ENCODE measurements at regions not wholly inside any gene's neighbourhood (a gene's known extent, or its start where the extent isn't known, plus 50 kb on each side); places are given as distances from the start of the nearest gene placed in this dataset.

DNA sequence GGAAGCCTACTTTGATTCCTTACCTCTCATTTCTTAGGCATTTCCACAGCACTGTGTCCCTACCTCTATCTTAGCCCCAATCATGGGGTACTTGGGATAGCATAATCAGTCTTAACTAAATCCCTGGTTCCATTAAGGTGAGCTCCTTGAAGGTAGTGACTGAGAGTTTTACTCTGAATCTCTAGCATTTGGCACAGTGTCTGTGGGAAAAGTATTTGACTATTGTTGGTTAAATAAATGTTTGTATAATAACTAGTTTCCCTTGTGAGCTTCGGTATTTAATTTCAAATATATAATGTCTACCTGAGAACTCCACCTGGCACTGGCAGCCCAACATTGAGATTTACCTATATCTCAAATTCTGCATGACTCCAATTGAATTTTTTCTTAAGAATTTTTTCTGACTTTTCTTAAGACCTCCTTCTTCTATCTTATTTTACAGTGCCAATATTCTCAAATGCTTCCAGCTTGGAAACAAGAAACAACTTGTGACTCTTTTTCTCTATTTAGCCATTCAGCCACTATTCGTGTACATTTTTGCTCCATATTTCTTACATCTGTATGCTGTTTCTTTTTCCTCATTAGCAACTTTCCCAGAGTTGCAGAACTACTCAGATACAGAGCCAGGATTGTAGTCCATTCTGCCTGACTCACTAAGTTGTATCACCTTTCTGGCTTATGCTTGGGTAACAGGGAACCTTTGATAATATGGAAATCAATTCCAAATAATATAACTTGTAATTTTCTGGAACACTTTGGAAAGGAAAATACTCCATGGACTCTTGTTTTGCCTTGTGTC lies 214.0 kb upstream of the NT5C1B start:
- DNase-seq = no peak

DNA sequence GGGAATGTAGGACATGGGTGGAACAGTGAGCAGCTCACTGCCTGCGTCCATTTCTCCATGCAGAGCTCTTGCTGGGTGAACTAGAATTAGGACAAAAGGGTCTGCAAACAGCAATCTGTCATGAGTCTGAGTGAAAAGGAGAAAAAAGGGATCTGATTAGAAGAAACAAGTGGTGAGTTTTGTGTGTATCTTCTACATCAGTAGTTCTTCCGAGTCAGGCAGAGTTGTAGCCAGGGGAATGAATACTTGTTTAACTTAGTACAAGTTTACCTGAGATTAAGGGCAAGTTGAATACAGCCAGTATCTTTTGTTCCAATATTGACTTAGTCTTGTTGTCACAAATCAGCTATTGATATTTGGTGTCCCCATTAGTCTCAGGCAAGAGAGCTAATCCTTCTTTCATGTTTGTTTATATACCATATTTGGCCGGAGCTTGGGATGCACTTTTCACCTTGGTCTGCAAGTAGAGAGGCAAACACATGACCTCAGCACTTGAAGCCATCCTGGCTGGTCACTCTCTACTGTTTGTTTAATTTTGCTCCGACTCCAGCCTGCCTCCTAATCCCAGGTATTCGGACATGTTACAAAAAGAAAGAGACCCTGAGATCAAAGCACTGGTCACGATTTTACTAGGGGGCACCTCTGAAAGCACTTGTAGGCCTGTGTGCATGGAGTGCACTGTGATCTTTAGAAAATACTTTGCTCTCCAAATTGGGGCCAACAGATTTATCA lies 211.0 kb upstream of the NT5C1B start:
- no peak for DNase-seq

DNA sequence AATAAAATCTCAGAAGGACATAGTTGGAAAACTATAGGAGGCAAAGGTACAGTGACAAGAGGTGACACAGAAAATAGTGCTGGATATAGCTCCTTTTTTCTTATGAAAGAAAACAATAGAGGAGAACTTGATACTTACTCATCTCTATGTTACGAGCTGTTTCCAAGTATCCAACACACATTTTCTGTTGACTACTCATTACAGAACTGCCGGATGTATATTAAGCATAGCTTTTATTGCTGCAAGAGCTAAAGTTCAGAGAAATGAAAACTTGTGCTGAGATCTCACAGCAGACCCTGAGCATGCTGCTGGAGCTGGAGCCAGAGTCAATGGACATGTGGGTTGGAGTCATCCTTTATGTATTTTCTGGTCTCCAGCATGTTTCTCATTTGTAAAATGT lies 210.0 kb upstream of the NT5C1B start:
- no peak for DNase-seq

DNA sequence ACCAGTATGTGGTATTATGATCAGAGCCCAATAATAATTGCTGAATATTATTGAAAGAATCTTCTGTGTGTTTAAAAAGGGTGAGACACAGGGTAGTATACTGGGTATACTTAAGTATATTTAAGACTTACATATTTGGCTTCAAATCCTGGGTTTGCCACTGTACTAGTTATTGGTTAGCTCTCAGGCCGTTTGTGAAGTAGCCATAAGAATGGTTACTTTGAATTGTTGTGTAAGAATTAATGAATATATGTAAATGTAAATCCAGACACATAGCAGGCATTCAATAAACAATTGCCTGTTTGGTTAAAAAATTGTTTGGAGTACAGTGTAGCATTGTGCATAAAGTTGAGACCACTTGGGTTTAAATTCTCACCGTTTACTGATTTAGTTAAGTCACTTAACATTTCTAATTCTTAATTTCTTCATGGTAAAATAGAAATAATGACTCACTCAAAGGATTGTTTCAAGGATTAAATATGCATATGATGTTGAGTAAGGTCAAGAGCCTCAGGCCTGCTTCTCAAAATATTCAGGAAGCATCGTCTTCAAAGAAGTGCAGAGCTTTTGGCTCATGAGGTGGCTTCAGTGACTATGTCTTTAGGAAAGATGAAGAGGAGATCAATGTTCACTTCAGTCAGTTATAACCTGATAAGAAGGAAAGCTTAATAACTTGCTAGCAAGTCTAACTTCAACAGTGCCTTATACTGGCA lies 207.9 kb upstream of the NT5C1B start:
- DNase-seq = no peak

DNA sequence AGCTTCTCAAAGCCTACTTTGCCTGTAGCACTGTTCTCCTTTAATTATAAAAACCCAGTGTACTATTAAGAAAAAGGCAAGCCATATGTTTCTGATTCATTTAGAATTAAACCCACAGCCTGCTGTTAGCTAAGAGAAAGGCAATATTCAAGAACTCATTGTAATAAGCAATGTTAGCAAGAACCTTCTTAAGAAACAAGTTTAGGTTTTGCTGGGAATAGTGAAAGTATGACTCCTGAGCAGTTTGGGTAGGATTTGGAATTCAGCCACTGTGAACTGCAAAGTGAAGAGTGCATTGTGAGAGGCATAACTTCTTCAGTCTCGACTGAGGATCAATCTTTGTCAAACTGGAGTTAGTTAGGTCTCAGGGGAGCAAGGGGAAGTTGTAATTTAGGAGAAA lies 206.5 kb upstream of the NT5C1B start:
- no peak for DNase-seq

DNA sequence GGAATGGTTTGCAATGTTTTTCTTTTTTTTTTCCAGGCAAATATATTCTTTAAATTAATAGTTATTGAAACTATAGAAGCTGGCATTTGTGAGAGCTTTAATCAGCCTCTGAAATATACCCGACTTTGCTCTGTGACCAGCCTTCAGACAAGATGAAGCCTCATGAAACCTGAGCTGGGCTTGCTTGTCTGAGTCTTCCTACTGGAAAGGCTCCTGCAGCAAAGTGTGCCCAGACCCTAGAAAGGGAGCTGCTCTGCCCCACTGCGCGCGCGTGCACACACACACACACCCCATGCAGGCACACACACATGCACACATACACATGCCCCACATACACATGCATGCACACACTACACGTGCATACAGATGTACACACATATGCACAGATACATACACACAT lies 203.3 kb upstream of the NT5C1B start:
- DNase-seq = no peak

DNA sequence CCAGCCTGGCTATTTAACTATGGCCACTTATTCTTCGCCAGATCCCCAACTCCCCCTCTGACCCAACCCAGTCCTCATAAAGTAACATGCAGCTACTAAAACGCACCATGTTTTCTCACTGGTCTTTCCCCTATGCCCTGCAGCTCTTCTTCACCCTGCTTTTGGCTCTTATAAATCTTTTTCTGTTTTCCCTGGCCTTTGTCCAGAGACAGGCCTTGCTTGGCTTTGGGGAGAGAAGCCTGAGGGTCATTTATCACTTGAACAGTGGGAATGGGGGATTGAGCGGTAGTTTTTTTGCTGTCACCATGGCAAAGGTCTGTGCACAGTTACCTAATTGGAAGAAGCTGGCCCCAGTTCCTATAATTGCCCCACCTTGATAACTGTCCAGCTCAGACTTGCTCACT lies 202.9 kb upstream of the NT5C1B start:
- DNase-seq = no peak

DNA sequence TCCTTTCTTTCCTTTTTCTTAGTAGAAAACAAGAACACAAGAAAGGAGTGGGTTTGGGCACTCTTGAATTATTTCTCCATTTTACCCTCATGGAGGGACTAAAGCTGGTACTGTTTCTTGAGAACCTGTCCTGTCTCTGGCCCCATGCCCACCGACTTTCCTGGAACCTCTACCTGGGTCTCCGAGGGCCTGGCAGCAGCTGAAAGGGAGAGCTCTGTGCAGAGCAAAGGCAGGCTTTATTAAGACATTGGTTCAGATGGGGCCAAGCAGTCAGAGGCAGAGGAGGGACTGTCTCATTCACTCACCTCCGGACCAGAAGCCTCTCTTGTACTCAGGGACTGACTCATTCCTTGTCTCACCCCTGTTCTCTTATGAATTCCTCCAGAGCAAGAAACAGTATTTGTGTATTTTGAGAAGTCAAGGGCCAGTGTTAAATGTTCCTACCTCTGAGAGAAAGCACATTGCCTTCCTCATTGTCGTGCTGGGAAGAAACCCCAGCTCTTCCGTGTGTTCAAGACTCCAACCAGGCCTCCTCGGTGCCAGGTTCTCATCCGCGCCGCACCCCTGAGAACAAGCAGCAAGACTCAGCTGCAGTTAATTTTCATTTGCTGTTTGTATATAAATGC lies 201.9 kb upstream of the NT5C1B start:
- no peak for DNase-seq

DNA sequence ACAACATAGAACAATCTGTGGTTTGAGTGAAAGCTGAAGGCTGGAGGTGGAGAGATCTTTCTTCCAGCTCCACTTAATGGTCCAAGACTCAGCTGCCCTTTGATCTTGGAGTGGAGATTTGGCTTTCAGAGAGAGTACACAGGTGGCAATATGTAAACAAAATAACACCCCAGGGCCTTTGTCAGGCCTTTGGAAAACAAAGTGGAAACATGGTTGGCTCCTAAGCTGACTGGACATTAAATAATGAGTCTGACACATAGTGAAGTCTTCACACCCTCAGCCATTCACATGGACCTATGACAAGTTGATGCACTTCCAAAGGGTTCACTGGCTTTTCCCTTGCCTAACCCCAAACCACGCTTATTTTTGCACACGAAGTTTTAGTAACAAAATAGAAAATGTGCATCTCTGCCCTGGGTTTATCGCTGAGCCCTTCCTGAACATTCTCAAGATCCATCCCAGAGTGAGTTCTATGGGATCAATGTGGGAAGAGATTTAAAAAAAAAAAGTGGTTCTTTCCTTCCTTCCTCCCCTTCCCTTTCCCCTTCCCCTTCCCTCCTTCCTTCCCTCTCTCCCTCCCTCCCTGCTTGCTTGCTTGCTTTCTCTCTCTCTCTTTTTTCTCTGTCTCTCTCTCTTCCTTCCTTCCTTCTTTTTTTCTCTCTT lies 201.3 kb upstream of the NT5C1B start:
- DNase-seq = no peak

DNA sequence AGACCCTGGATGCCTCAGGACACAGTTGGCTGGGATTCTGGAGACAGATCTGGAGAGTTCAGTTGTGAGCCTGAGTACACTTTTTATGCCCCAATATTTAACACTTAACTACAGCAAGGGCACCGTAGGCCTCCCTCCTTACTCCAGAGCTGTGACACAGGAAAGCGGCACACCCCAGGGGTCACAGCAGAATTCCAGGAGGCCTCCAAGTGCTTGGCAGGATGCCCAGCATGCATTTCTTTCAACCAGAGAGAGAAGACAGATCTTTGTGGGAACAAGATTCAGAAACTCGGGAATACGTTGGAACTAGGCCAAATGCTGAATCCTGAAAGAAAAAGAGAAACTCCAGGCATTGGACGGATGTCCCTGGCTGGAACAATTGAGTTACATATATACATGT lies 199.2 kb upstream of the NT5C1B start:
- DNase-seq = no peak

DNA sequence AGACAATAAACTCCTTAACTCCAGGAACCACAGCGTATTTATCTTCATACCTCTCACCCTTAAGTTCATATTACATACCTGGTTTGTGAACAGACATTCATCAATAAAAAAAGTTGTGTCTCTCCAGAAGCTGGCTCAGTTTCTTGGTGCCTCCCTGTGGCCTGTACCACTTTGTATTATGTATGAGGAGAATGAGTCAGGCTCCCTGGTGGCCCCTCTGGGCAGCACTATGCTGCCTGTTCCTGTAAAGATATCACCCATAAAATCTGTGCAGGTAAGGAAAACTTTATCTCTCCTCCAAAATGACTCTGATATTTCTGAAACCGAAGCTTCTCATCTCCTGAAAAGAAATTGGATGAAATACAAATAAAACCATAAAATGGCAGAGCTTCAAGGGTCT lies 198.4 kb upstream of the NT5C1B start:
- DNase-seq = no peak

DNA sequence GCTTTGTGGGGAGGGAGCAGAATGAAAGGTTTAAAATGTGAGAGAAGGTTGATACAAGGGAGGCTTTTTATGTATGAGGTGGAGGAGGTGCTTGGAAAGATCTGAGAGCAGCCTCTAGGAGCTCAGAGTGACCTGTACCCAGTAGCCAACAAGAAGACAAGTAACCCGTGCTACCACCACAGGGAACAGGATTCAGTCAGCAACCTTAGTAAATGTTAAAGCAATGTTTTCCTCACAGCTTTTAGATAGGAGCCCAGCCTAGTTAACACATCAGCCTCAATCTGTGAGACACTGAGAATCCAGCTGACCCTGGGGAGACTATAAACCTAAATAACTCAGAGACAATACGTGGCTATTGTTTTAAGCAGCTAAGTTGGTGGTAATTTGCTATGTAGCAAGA lies 194.9 kb upstream of the NT5C1B start:
- DNase-seq = no peak

DNA sequence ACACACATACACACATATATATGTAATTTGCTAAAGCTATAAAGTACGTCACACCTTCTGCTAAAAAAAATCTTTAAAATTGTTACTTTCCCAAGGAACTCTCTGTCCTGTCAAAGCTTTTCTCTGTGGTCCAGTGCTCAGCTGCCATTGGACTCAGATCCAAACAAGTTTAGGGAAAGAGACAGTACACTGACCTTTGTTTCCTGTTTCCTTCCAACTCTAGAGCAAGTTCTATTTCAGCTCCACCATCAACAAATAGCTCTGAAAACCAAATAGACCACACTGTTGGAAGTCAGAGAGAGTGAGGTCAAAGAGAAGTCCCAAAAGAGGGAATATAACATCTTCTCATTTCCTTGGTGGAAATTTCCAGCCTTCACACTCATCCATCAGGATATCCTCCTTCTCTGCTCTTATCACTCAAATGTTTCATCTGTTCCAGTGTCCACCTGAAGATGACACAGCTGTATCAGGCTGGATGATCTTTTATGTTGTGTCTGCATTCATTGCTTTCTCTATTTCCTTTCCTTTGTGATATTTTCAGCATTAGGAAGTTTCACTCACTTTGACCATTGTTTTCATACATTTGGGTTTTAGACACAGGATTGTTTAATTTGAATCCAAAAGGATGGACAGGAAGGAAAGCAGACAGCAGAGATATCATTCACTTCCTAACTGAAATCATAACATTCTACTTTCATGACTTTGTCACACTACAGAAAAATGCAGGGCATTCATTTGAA lies 192.3 kb upstream of the NT5C1B start:
- no peak for DNase-seq

DNA sequence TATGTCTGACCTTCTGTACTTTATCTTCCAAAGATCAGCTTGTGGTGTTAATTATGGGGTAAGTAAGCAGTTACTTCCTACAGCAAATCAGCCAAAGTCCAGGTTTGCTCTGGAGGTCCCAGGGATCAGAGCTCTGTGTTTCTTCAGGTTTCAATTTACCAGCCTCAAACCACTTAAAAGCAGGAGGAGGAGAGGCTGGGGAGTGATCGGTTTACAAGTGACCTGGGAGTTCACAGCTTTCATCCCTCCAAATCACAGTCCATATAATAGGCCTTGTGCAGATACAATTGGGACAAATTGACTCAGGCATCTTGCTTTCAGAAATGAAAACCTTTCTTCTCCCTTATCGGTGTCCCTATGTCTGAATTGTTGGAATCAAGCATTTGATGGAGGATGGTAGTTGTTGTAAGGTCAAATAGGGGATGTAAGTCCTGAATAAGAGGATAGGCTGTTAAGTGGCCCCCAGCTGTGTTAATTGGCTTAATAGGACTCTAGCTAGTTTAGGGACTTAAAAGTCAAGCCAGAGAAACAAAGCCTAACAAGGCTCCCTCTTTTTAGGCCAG lies 188.0 kb upstream of the NT5C1B start:
- no peak for DNase-seq

DNA sequence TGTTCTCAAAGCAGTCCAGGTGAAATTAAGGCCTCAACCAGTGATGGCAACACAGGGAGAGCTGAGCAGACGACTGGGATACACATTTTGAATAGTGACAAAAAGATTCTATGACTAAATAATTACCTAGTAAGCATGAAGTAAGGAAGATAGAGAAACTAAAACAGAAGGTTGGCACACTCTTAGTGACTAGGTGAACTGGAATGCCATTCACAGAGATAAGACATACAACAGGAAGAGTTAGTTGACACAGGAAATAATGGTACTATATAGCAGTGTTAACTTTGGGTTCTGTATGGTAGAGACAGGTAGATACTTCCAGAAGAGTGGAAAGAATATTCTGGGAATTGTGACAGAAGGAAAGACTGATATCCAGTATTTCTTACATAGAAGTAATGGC lies 181.8 kb upstream of the NT5C1B start:
- DNase-seq = no peak

DNA sequence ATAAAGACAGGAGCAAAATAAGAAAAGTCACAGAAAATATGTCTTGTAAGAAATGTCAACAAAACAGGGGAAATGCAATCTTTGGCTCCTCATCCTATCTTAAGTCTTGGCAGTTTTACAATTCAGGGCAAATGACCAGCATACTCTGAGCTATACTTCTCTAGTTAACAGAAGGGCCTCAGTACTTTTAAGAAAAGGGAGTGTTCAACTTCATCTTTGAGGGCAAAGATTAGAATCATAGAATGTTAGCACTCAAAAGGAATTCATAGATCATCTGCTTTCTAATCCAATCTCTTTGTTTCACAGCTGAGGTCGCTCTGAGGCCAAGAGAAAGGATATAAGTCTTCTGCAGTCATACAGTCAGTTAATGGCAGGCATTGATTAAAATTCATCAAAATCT lies 174.0 kb upstream of the NT5C1B start:
- no peak for DNase-seq

DNA sequence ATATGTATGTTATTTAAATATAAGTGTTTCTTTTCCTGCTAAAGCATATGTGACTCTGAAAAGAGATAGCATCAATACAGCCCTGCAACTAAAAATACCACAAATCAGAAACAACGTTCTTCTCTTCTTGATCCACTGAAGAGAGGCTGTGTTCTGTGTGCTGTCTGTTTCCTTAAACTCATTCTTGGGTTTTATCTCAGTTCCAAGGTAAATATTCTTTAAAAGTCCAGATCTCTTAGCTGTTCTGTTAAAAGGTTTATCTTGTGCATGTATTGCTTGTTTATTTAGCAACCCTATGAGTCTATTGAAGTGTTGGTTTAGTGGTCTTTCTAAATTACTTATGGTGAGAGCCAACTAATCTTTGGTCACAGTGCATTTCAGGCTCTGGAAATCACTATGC lies 173.3 kb upstream of the NT5C1B start:
- no peak for DNase-seq

DNA sequence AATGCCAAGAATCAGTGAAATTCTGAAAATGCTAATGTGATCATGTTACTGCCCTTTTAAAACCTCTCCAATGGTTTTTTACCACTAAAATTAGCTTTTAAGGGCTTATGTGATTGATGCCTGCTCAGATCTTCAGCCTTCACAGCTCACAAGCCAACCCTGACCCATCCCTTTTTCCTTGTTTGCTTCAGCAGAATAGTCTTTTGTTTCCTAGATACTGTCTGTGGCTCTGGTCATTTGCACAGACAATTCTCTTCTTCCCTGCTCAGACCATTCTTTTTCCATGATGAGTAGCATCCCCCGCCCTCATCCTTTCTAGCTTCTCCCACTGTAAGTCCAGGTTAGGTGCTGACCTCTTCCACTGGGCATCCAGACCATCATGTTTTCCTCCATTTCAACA lies 164.9 kb upstream of the NT5C1B start:
- no peak for DNase-seq

DNA sequence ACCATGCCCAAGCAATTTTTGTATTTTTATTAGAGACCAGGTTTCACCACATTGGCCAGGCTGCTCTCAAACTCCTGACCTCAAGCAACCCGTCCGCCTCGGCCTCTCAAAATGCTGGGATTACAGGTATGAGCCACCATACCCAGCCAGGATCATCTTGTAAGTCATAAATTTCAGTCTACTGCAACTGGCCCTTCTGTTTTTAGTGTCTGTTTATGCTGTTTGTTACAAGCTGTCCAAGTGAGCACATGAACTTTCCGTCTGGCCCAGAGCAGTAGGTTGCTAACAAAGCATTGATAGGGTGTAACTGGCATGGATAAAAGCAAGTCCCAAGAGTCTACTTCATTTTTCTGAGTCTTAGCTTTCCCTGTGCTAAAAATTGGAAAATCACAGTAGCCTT lies 164.4 kb upstream of the NT5C1B start:
- no peak for DNase-seq

DNA sequence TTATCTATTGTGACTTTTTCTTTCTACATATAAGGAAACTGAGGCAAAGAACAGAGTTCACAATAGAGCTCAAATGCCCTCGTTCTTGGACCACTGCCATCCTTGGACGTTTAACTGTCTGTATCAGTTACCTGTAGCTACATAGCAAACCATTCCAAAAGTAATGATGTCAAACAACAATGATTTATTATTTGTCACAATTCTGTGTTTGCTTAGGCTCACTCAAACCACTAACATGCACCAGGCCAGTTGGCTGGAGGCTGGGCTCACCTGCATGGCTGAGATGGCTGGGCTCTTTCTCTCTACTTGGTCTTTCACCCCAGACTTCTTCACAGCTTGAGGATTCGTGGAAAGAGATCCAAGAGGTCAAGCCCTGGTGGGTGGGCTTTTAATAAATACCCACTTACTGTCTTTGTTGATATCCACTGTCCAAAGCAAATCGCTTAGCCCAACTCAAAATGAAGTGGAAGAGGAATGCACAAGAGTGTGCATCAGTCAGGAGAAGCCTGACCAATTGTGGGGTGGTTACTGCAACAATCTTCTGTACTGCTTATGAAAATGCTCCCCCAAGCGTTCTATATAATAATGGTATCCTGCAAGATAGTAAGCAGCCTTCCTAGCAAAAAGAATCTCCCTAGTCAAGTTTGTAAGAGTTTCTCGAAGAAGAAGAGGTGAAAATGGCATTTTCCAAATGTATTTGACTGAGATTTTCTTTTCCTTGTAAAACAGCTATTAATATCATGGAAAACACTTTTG lies 163.5 kb upstream of the NT5C1B start:
- DNase-seq = no peak

DNA sequence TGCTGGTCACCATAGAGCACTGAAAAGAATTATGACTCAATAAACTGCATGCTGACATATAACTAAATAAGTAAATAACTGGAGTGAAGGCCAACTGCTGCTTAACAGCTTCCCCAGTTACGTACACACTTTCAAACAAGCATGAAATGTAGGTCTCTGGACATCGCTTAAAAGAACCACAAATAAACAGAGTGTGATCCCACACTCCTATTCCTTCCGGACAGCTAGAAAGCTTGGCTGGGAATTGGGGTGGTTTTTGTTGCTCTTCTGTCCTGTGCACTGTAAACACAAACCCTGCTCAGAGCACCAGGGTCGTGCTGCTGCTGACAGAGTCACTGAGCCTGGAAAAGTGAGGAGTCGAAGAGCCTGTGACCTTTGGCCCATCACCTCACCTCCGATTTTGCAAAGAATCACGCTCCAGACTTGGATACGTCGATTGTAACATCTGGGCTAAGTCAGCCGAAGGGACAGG lies 162.7 kb upstream of the NT5C1B start:
- no peak for DNase-seq
